ENCODE measurements at regions not wholly inside any gene's neighbourhood (a gene's known extent, or its start where the extent isn't known, plus 50 kb on each side); places are given as distances from the start of the nearest gene placed in this dataset.

DNA sequence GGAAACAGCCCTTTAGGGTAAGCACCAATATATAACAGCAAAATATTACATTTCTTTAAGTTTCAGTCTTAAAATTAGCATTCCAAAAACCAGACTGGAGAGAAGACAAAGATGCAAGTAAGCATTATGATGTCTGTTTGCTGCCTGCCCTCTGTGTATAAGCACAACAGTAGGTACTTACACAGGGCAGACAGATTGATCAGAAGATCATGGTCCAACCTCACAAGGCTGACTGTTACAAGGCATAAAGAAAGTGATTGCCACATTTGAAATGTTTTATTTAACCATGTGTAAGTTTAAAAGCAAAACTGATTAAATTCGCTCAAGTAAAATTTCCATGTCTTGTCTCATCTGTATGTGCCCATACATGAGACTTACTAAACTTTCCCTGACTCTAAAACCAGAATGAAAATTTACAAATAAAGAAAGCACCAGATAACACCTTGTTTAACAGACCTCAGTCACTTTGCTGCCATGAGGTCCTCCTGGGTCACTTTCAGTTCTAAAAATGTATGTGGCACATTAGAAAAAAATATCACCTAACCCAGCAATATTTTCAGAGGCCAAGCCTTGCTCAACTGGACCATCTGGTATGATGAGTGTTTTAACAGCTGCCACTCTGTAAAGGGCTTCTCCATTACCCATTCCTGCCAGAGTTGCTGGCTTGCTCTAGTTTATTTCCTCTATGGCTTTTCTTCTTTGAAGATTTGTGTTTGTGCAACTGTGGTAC is 297.0 kb downstream of the RBM26 start:
- TF ChIP-seq TCF7L2 (IDR thresholded peaks at IDR 0.05; ENCODE audit: low read depth, low read length) = no peak
- intact Hi-C loops (cut with micrococcal nuclease; ENCODE audit: unreplicated experiment) (no loop called here), in situ Hi-C loops (cut with HindIII; ENCODE audit: low pct_unique_long_range_greater_than_20kb, low sequenced_read_pairs) (no loop called here)
- no TSS peak for BruUV-seq (replicated peaks)
- Histone ChIP-seq H3K9me3 (ENCODE audit: control insufficient read depth, insufficient read depth, low read depth, low read length) (no peaks in the 10 kb centered on the region), H3K36me3 (ENCODE audit: control insufficient read depth, insufficient read depth, low read length) (no peaks in the 10 kb centered on the region), H3K4me1 (ENCODE audit: control insufficient read depth, insufficient read depth, low read length) (no peaks in the 10 kb centered on the region), H3K27me3 (ENCODE audit: control insufficient read depth, insufficient read depth, low read length) (no peaks in the 10 kb centered on the region), H3K27ac (ENCODE audit: low read length) (no peak overlapping the region), H3K4me3 (ENCODE audit: low read depth in 2 of 2, low read length in 2 of 2) (no peak overlapping the region)
- DNase-seq (ENCODE audit: low read depth, low spot score) = no peak
- CTCF ChIA-PET = no interaction called here
- ATAC-seq = no peak
- POLR2A ChIA-PET = no interaction called here

DNA sequence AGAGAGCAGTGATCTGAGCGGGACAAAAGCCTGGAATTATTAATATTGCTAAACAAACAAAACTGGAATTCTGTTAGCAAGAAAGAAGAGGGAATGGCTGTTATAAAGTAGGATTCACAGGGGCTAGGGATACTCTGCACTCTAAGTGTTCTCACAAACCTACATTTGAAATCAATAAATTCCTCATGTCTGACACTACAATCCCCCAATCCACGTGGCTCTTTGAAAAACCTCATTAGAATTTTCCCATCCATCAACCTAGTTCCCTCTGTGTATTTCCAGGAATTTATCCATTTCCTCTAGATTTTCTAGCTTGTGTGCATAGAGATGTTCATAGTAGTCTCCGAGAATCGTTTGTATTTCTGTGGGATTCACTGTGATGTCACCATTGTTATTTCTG is 307.5 kb downstream of the RBM26 start:
- H3K9me3 ChIP-seq (ENCODE audit: control insufficient read depth, insufficient read depth, low read depth, low read length) = no peaks in the 10 kb centered on the region
- no peak for DNase-seq (ENCODE audit: low read depth, low spot score)
- TF ChIP-seq CTCF (IDR thresholded peaks at IDR 0.05) = no peak
- TF ChIP-seq REST (IDR thresholded peaks at IDR 0.05; ENCODE audit: insufficient read depth in 1 of 2, low read depth in 2 of 2, low read length in 1 of 2) = no peak
- TF ChIP-seq POLR2AphosphoS5 (IDR thresholded peaks at IDR 0.05; ENCODE audit: low read depth, low read length) = no peak
- no peak for TF ChIP-seq SIN3A (IDR thresholded peaks at IDR 0.05; ENCODE audit: borderline replicate concordance, insufficient read depth, low read depth, low read length)
- no peak for TF ChIP-seq TCF7L2 (IDR thresholded peaks at IDR 0.05; ENCODE audit: low read depth, low read length)
- H3K36me3 ChIP-seq (ENCODE audit: control insufficient read depth, insufficient read depth, low read length) = no peaks in the 10 kb centered on the region
- POLR2A ChIA-PET = no interaction called here
- BruUV-seq (replicated peaks) = no TSS peak
- H3K27ac ChIP-seq (ENCODE audit: low read length) = no peak overlapping the region
- H3K27me3 ChIP-seq (ENCODE audit: control insufficient read depth, insufficient read depth, low read length) = no peaks in the 10 kb centered on the region
- H3K4me3 ChIP-seq (ENCODE audit: low read depth in 2 of 2, low read length in 2 of 2) = no peak overlapping the region
- no peaks in the 10 kb centered on the region for H3K4me1 ChIP-seq (ENCODE audit: control insufficient read depth, insufficient read depth, low read length)
- in situ Hi-C loops (cut with HindIII; ENCODE audit: low pct_unique_long_range_greater_than_20kb, low sequenced_read_pairs) = no loop called here
- CTCF ChIA-PET = no interaction called here
- no peak for ATAC-seq
- intact Hi-C loops (cut with micrococcal nuclease; ENCODE audit: unreplicated experiment) = no loop called here

DNA sequence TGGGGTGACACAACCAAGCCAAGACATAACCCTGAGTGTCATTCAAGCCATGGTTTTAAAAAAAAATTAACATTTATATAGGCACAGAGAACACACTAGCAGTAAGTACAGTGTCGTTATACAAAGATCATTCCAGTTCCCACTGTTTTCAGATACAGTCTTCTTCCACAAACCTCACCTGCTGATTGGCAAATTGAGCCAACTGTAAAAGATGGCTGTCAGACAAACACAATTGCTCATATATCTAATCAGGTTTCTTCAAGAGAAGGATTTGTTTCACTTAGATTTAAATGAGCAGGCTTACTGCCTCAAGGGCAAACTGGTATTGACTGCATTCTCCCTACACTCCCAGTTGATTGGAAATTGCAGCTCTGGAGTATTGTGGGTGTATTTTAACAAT is 308.9 kb downstream of the RBM26 start:
- CTCF ChIA-PET = no interaction called here
- no peaks in the 10 kb centered on the region for H3K9me3 ChIP-seq (ENCODE audit: control insufficient read depth, insufficient read depth, low read depth, low read length)
- H3K4me3 ChIP-seq (ENCODE audit: low read depth in 2 of 2, low read length in 2 of 2) = no peak overlapping the region
- H3K4me1 ChIP-seq (ENCODE audit: control insufficient read depth, insufficient read depth, low read length) = no peaks in the 10 kb centered on the region
- no peaks in the 10 kb centered on the region for H3K27me3 ChIP-seq (ENCODE audit: control insufficient read depth, insufficient read depth, low read length)
- no TSS peak for BruUV-seq (replicated peaks)
- no peak for TF ChIP-seq TCF7L2 (IDR thresholded peaks at IDR 0.05; ENCODE audit: low read depth, low read length)
- no peak for TF ChIP-seq CTCF (IDR thresholded peaks at IDR 0.05)
- no peak for TF ChIP-seq SIN3A (IDR thresholded peaks at IDR 0.05; ENCODE audit: borderline replicate concordance, insufficient read depth, low read depth, low read length)
- no peak for TF ChIP-seq REST (IDR thresholded peaks at IDR 0.05; ENCODE audit: insufficient read depth in 1 of 2, low read depth in 2 of 2, low read length in 1 of 2)
- no peak for TF ChIP-seq POLR2AphosphoS5 (IDR thresholded peaks at IDR 0.05; ENCODE audit: low read depth, low read length)
- H3K36me3 ChIP-seq (ENCODE audit: control insufficient read depth, insufficient read depth, low read length) = no peaks in the 10 kb centered on the region
- in situ Hi-C loops (cut with HindIII; ENCODE audit: low pct_unique_long_range_greater_than_20kb, low sequenced_read_pairs) (no loop called here), intact Hi-C loops (cut with micrococcal nuclease; ENCODE audit: unreplicated experiment) (no loop called here)
- POLR2A ChIA-PET = no interaction called here
- no peak for ATAC-seq
- no peak for DNase-seq (ENCODE audit: low read depth, low spot score)
- no peak overlapping the region for H3K27ac ChIP-seq (ENCODE audit: low read length)

Measured in Panc1 (cell line).